Liver (tissue), 8 donors: ENCODE measurements at regions not wholly inside any gene's neighbourhood (a gene's known extent, or its start where the extent isn't known, plus 50 kb on each side); places are given as distances from the start of the nearest gene placed in this dataset.

ENCODE experiments used
- DNase-seq: peaks from one replicate; pipeline ENCODE4 v3.0.0-alpha.2; 2017; ENCODE audit warnings: low spot score
- H3K27ac ChIP-seq, 2 donors: one replicate each; pipeline ENCODE4 v1.7.0; 2013; ENCODE audit warnings: inconsistent platforms in 2 of 2, low read length in 2 of 2, control low read depth in 1 of 2, low read depth in 1 of 2, mild to moderate bottlenecking in 1 of 2
- H3K27me3 ChIP-seq, 4 donors: one replicate each; pipeline versions ENCODE4 v1.6.1 to v1.7.0; 2013; ENCODE audit warnings: low read length in 3 of 4, inconsistent platforms in 1 of 4, mild to moderate bottlenecking in 1 of 4, moderate library complexity in 1 of 4; ENCODE audit not compliant: control insufficient read depth in 4 of 4, insufficient read depth in 4 of 4
- H3K36me3 ChIP-seq, 4 donors: one replicate each; pipeline versions ENCODE4 v1.6.1 to v1.7.0; 2013; ENCODE audit warnings: low read length in 3 of 4, mild to moderate bottlenecking in 3 of 4, low read depth in 1 of 4, moderate library complexity in 1 of 4; ENCODE audit not compliant: control insufficient read depth in 4 of 4, insufficient read depth in 3 of 4
- H3K4me1 ChIP-seq, 4 donors: one replicate each; pipeline versions ENCODE4 v1.6.1 to v1.7.0; 2013; ENCODE audit warnings: low read length in 3 of 4, mild to moderate bottlenecking in 3 of 4, moderate library complexity in 1 of 4; ENCODE audit not compliant: control insufficient read depth in 4 of 4, insufficient read depth in 4 of 4
- H3K4me3 ChIP-seq, 3 donors: one replicate each; pipeline versions ENCODE4 v1.6.1 to v1.7.0; 2013; ENCODE audit warnings: low read length in 3 of 3, control low read depth in 1 of 3, low read depth in 1 of 3, mild to moderate bottlenecking in 1 of 3
- H3K9ac ChIP-seq, 2 donors: one replicate each; pipeline ENCODE4 v1.7.0; 2013; ENCODE audit warnings: low read length in 2 of 2, mild to moderate bottlenecking in 2 of 2, moderate library complexity in 2 of 2, control low read depth in 1 of 2, low read depth in 1 of 2
- H3K9me3 ChIP-seq, 4 donors: one replicate each; pipeline versions ENCODE4 v1.6.1 to v1.7.0; 2013; ENCODE audit warnings: low read length in 3 of 4; ENCODE audit not compliant: control insufficient read depth in 4 of 4
- ATF3 ChIP-seq: IDR thresholded peaks from 2 replicates; pipeline ENCODE4 v1.6.1; 2016; ENCODE audit warnings: antibody characterized with exemption
- CTCF ChIP-seq: fragments of 150-350 bp; IDR thresholded peaks from 2 replicates; pipeline ENCODE4 v1.5.1; 2017; ENCODE audit warnings: improper control_type of control experiment, low read depth, low read length; ENCODE audit not compliant: missing input control
- EGR1 ChIP-seq, 2 donors: IDR thresholded peaks; 2 replicates each; pipeline ENCODE4 v1.6.1; 2016 to 2018; ENCODE audit warnings: antibody characterized with exemption in 2 of 2, low read depth in 2 of 2
- FOXA2 ChIP-seq: IDR thresholded peaks from 2 replicates; pipeline ENCODE4 v1.6.1; 2016; ENCODE audit warnings: antibody characterized with exemption
- HNF4A ChIP-seq, 2 donors: conservative IDR thresholded peaks; 2 replicates each; pipeline ENCODE4 v1.6.1; 2016; ENCODE audit warnings: antibody characterized with exemption in 2 of 2, mild to moderate bottlenecking in 2 of 2
- MAX ChIP-seq: IDR thresholded peaks from 2 replicates; pipeline ENCODE4 v1.6.1; 2016; ENCODE audit warnings: antibody characterized with exemption
- NR2F2 ChIP-seq: IDR thresholded peaks from 2 replicates; pipeline ENCODE4 v1.6.1; 2016; ENCODE audit warnings: antibody characterized with exemption
- RAD21 ChIP-seq, 2 donors: IDR thresholded peaks; 2 replicates each; pipeline ENCODE4 v1.6.1; 2016; ENCODE audit warnings: antibody characterized with exemption in 2 of 2, mild to moderate bottlenecking in 2 of 2
- REST ChIP-seq: IDR thresholded peaks from 2 replicates; pipeline ENCODE4 v1.6.1; 2016; ENCODE audit warnings: antibody characterized with exemption, mild to moderate bottlenecking
- RXRA ChIP-seq, 2 donors: IDR thresholded peaks; 2 replicates each; pipeline ENCODE4 v1.6.1; 2017 to 2018; ENCODE audit warnings: antibody characterized with exemption in 2 of 2, mild to moderate bottlenecking in 1 of 2
- TAF1 ChIP-seq: conservative IDR thresholded peaks from 2 replicates; pipeline ENCODE4 v1.6.1; 2016; ENCODE audit warnings: antibody characterized with exemption, mild to moderate bottlenecking
- YY1 ChIP-seq: IDR thresholded peaks from 2 replicates; pipeline ENCODE4 v1.6.1; 2016; ENCODE audit warnings: antibody characterized with exemption, mild to moderate bottlenecking
- ZBTB33 ChIP-seq: IDR thresholded peaks from 2 replicates; pipeline ENCODE4 v1.6.1; 2016; ENCODE audit warnings: antibody characterized with exemption
- WGBS: extraction: QIAGEN DNeasy Blood & Tissue Kit; methylation state at CpG from one replicate; pipeline ENCODE4 v1.1.7; 2013; 5-methylcytosine and 5-hydroxymethylcytosine counted together
- donor health status: healthy.
- donor health status: healthy.
- donor health status: healthy.
- donor health status: healthy.
- donor health status: healthy.

GRCh38 chr10:78337016-78337415 lies 303.4 kb downstream of the RPS24 start (continued):
- TF ChIP-seq CTCF, result no peak
- no peak for TF ChIP-seq RAD21 (IDR thresholded peaks at IDR 0.05)

- Histone ChIP-seq H3K36me3 (no peaks in the 10 kb centered on the region), H3K27ac (no peak overlapping the region), H3K27me3 (no peaks in the 10 kb centered on the region), H3K9ac (no peak overlapping the region), H3K9me3 (no peaks in the 10 kb centered on the region), H3K4me3 (no peak overlapping the region), H3K4me1 (peaks cover 0 to 10% (median 9%) of the 10 kb centered on the region in 4 donors)
- peak; percentile 23 for DNase-seq
- no peak for TF ChIP-seq ATF3
- 85% methylated on average over 10 of the region's 10 CpGs for WGBS
These were observed 304.2 kb downstream of the RPS24 start for GRCh38 chr10:78337646-78338391.

- Histone ChIP-seq H3K27me3 (no peaks in the 10 kb centered on the region), H3K27ac (no peak overlapping the region), H3K4me1 (peaks cover 0 to 10% (median 9%) of the 10 kb centered on the region in 4 donors), H3K4me3 (no peak overlapping the region), H3K9ac (no peak overlapping the region), H3K36me3 (no peaks in the 10 kb centered on the region), H3K9me3 (no peaks in the 10 kb centered on the region)
- WGBS, result 91% methylated on average over 4 of the region's 4 CpGs
- DNase-seq, result peak; percentile 13
- TF ChIP-seq HNF4A (conservative IDR thresholded peaks at IDR 0.05) (no peak), REST (no peak), EGR1 (IDR thresholded peaks at IDR 0.05; ENCODE audit: low read depth in 2 of 2) (no peak), NR2F2 (no peak), ATF3 (no peak), ZBTB33 (no peak), FOXA2 (no peak), TAF1 (no peak), RXRA (IDR thresholded peaks at IDR 0.05) (no peak), YY1 (no peak), MAX (no peak)
These were observed 305.1 kb downstream of the RPS24 start for GRCh38 chr10:78338717-78339116.
